SK-N-SH (cell line): ENCODE measurements at regions not wholly inside any gene's neighbourhood (a gene's known extent, or its start where the extent isn't known, plus 50 kb on each side); places are given as distances from the start of the nearest gene placed in this dataset.

Source experiments
- USF1 ChIP-seq: IDR thresholded peaks from 2 replicates; pipeline ENCODE4 v1.4.0; 2012; ENCODE audit warnings: low read depth, borderline replicate concordance
- TF ChIP-seq, protein P1 (sequence below): fragments of 200-600 bp; sonication (generic); IDR thresholded peaks from 2 replicates; pipeline ENCODE4 v1.6.1; 2017; ENCODE audit warnings: antibody characterized with exemption, mild to moderate bottlenecking, moderate library complexity

DNA sequence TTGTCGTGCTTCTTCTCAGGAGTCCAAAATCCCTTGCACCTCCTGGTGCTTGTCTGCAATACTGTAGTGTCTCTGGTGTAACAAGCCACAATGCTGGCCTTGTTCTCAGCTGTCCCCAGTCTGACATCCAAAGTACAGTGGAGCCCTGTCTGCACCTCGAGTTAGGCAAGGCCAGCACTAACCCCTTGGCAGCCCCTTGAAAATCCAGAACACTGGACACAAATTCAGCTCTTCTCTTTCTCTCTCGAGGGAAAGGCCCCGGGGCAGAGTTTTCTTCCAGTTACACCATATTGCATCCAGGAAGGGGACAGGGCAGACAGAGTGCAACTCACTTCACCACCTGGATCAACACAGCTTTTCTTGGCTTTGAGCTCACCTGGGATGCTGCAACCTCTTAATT is 91.3 kb upstream of the ATP10A start:
- no peak for TF ChIP-seq USF1
- TF ChIP-seq, protein P1, sequence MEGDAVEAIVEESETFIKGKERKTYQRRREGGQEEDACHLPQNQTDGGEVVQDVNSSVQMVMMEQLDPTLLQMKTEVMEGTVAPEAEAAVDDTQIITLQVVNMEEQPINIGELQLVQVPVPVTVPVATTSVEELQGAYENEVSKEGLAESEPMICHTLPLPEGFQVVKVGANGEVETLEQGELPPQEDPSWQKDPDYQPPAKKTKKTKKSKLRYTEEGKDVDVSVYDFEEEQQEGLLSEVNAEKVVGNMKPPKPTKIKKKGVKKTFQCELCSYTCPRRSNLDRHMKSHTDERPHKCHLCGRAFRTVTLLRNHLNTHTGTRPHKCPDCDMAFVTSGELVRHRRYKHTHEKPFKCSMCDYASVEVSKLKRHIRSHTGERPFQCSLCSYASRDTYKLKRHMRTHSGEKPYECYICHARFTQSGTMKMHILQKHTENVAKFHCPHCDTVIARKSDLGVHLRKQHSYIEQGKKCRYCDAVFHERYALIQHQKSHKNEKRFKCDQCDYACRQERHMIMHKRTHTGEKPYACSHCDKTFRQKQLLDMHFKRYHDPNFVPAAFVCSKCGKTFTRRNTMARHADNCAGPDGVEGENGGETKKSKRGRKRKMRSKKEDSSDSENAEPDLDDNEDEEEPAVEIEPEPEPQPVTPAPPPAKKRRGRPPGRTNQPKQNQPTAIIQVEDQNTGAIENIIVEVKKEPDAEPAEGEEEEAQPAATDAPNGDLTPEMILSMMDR: no peak
